GM19193 (cell line): ENCODE measurements at regions not wholly inside any gene's neighbourhood (a gene's known extent, or its start where the extent isn't known, plus 50 kb on each side); places are given as distances from the start of the nearest gene placed in this dataset.

Experiments used
- POLR2A ChIP-seq: IDR thresholded peaks from 4 replicates; pipeline ENCODE4 v1.6.1; 2011; ENCODE audit not compliant: insufficient read depth, insufficient read length; ENCODE audit errors: extremely low read depth

DNA sequence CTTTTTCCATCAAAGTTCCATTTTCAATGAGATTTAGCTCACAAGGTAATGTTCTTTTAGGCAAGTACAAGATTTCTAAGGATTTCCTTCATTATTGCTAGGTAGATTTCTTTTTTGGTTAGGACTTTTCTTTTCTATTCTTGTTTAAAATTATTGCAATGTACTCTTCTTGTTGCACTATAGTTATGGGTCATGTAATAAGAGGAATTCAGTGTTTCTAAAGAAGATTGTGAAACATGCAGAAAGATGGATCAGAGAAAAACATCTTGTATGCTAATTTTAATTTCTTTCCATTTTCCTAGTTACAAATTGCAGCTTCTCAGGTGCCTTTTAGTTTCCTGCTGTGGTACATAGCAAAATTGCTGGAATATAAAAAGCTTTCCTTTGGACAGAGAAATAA is 56.1 kb downstream of the BTG1 start:
- no peak for TF ChIP-seq POLR2A

DNA sequence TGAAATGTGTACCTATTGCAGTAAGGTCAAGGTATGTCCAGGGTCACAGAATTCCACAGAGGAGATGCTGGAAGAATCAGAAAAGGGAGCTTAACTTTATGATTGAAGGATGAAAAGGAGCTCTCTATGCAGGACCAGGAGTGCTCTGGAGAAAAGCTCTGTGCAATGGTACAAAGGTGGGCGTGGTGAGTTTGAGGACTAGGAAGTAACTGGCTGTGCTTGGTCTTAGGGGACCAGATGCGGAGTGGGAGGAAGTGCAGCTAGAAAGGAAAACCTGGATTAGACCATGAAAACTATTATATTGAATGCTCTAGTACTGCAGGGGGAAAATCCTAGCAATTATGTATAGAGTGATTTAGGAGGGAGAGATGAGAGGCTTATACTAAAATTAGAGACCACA is 56.8 kb downstream of the BTG1 start:
- no peak for TF ChIP-seq POLR2A

DNA sequence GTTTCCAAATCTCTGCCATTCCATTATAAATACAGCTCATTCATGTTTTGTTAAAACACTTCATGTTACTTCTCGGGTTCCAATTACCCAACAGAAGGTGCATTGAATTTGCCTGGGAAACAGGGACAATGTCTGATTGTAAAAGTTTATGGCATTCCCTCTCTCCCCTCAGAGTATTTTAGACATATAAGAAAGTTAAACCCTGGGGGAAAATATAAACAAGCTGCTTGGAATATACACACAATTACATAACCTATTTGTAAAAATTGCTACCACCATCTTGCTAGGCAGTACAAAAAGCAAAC is 60.0 kb downstream of the BTG1 start:
- no peak for TF ChIP-seq POLR2A

DNA sequence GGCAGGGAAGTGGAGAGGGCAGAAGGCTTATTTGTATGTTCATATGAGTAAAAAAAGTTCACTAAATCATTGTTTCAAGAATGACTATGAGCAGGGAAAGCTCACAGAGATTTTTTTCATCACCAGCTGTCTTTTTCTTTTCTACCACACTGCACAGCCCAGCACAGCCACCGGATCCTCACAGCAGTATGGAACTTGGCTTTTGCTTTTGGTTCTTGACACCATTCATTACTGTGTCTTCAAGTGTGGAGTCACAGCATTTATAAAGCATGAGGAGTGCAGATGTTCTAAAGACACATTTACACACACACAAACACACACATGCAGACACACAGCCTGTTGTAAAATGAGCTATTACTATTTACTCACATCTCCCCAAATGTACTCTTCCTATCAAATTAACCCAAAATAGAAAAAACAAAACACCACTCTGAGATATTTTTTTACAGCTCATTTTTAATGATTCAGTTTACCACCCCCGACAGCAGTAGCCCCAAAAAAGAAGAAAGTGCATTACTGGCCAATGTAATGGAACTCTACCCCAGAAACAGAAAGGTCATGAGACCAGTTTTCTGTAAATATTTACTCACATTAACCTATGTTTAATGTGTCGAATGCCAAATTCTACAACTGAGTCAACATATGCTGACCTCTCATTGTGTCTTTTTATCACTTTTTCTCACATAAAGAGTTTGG is 60.5 kb downstream of the BTG1 start:
- TF ChIP-seq POLR2A: no peak

DNA sequence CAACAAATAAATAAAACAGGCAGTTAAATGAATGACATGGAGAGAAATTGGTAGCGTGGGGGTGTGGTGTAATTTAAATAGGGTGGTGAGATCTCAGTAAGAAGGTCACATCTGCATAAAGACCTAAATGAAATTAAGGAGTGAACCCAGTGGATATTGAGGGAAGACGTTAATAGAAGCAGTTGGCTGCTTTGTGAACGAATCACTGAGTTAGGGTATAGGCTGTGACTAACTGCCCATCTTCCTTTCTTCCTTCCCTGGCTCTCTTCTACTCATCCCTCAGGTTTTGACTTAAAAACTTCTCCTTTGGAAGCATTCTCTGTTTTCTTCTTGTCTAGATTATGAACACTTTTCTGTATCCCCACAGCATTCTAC is 64.7 kb downstream of the BTG1 start:
- TF ChIP-seq POLR2A: no peak

DNA sequence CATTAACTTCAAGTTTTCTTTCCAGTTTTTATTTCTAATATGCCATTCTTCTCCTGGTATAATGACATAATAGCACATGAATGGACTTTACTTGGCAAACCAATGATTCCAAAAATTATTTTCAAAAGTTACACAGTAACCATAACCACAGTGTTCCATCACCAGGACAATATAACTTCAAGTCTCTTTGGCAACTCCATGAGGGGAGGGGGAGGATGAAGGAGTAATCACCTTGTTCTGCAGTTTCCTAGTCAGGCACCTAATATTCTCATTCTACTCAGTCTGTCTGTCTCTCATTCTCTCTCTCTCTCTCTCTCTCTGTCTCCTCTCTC is 66.6 kb downstream of the BTG1 start:
- TF ChIP-seq POLR2A: no peak

DNA sequence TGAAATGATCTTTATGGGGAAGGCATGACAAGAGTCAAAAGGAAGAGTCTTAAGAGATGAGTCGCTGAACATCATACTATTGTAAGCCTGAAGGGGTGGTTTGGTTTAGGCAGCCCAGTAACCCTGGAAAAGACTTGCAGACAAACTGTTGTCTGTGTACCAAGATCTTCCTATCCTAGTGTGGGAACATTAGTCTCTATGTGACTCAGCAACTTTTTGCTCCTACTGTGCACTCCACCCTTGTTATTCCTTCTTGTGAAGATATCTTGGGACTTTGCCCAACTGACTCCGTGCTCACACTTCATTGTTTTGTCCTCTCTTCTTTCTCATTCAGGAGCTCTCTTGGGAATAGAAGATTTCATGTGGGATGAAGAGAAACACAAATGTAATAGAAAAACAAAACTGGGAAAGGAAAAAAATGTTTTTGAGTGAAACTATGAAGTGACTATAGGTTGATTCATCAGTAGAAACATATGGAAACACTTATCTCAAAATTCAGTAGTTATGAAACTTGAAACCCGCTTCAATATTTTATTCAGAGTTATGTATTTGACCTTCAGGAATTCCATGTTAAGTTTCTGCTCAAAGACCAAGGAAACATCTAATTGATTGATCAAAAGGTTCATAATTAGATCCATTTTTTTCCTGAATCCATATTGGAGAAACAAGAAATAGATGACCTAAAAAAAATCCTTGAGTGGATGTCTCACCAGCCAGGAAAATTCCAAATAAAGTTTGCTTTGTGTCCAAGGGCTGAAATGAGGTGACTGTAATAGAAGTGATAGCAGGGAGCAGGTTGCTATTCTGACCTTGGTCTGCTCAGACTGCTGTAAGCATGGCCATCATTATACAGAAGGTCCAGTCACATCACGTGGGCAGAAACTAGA is 67.2 kb downstream of the BTG1 start:
- no peak for TF ChIP-seq POLR2A

DNA sequence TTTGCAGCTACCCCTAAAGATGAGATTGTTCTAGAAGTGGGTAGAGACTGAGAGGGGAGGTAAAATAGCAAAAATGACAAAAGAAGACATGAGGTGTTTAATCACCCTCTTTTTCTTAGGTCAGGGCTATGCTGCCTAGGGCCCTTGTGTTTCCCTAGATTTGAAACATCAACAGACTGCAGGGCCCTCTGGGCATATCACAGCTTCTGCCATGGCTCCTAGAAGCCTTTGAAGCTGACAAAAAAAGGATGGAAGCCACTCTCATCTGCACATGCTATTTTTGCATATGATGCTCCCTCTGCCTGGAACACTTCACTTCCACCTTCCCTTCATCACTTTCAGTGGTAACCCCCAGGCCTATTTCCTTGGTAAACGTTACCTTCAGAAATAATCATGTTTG is 68.1 kb downstream of the BTG1 start:
- TF ChIP-seq POLR2A: no peak

DNA sequence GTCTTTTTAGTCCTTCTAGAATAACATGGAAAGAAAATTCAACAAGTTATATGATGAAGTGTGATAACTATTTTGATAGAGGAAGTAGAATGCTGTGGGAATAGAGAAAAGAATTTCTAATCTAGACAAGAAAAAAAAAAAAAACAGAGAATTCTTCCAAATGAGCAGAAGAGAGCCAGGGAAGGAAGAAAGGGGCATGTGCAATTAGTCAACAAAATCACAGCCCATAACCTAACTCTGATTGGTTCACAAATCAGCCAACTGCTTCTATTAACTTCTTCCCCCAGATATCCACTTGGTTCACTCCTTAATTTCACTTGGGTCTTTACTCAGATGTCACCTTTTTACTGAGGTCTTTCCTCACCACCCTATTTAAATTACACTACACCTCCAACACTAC is 69.5 kb downstream of the BTG1 start:
- no peak for TF ChIP-seq POLR2A

DNA sequence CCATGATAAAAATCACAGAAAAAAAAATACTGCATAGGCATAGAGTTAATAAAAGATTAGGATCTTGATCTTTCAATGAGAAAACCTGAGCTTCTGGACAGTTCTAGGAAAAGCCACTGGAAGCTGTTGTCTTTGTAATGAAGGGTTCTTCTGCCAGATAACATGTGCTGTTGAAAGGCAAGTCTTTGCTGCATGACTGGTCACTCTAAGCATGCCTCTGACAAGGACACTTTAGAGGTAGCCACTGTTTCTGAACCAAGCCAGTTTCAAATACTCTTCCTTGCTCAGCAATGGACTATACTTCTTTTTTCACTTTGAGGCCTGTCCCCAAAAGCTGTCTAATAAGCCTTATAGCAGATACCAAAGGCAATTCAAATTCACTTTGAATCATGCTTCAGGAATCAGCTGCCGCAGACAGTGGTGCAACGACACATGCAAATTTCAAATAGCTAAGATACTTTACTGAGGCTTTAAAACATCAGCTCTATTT is 70.2 kb downstream of the BTG1 start:
- no peak for TF ChIP-seq POLR2A

DNA sequence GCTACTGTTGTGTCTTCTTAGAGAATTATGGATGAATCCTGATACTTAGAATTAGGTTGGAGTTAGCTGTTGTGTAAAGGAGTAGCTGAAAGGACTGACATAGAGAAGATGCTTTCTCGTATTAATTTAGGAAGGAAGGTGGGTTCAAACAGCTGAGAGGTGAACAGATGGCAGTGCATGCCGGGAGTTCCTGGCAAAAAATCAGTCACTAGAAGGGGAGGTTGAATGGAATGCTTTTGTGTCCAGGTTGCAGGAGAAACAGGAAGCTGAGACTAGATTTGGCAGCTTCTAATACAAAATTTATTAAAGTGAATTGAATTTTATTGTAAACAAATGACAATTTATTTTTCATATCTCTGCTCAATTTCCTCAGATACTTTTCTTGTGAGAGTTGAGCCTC is 70.8 kb downstream of the BTG1 start:
- no peak for TF ChIP-seq POLR2A

DNA sequence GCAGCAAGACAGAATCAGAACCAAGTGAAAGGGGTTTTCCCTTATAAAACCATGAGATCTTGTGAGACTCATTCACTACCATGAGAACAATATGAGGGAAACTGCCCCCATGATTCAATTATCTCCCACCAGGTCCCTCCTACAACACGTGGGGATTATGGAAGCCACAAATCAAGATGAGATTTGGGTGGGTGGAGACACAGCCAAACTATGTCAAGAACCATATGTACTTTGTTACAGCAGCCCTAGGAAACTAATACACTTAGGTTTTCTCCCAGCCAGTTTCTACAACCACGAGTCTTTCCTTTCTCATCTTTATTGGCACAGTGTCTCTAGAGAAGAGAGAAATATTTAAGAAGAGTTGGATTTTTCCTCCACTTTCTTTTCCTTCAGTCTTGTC is 72.6 kb downstream of the BTG1 start:
- TF ChIP-seq POLR2A: no peak

DNA sequence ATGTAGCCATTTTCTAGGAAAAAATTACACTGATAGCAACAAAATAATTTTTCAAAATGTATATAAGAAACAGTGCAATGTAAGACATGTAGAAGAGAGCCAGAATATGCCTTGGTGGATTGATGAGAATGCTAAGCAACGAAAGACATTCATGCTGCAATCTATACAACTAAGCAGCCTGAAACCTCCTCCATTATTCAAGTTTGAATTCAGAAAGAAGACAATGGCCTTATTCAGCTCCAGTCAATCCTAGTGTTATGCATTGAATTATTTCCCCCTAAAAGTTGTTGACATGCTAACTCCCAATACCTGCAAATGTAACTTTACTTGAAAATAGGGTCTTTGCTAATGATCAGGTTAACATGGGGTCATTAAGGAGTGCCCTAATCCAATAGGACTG is 73.5 kb downstream of the BTG1 start:
- no peak for TF ChIP-seq POLR2A

DNA sequence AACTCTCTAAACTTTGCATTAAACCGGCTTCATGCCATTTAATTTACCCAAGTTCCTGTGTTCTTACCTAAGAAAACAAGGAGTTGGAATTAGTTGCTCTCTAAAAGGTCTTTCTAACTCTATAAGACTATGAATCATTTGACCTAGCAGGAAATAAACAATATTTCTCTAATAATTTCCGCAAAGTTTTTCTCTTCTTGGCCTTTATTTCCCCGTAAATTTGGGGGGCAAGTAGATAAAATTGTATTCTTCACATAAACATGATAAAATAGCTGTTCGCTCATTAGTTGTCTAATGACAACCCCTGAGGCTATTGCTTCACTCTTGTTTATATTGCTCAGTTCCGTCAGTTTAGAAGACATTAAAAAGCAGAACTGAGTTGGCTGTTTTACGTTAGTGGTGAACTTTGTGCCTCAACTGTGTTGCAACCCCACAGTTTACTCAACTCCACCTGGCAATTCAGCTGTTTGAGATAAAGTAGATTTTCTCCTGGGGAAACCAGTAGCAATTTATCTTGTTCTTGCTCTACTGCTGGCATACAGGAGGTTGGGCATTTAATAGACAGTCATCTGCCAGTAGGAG is 74.7 kb downstream of the BTG1 start:
- no peak for TF ChIP-seq POLR2A

DNA sequence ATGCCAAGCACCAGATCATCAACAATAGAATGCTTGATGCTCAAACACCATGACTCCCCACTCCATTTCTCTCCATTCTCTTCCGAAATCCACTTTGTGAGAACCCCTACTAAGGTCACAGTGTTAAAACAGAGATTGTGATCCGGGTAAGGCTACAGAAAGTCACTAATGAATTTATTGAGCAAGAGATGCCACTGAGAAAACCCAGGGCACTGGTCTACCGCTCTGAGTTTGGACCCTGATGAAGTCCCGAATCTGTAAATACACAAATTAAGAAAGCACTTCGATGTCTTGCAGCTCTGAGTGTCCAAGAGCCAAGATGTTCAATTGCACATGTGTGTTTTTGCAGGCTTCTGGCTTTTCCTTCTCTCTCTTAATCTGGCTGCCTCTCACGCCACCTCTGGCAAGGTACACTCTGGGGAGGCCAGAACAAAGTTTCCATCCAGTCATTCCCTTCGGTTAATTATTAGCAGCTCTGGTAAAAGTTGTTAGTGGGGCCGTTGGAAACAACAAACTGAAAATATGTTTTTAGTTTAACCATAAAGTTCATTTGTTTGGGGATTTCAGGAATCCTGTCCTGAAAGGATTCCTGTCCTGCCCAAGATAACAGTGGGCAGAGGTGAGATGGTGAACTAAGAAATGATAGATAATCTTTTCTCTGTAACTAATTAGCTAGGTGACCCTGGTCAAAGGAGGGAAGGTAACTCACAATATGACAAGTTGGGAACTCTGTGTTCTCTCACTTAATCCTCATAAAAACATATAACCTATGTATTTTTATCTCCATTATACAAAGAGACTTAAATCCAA is 75.4 kb downstream of the BTG1 start:
- no peak for TF ChIP-seq POLR2A
